H9 (cell line): ENCODE measurements at regions not wholly inside any gene's neighbourhood (a gene's known extent, or its start where the extent isn't known, plus 50 kb on each side); places are given as distances from the start of the nearest gene placed in this dataset.

Source experiments
- DNase-seq: peaks from one replicate; pipeline ENCODE4 v3.0.0-alpha.2; 2017
- H2AFZ ChIP-seq: one replicate; pipeline ENCODE4 v1.6.1; 2013; ENCODE audit warnings: mild to moderate bottlenecking, low read length, control low read depth, moderate library complexity
- H2AK5ac ChIP-seq: 2 replicates; pipeline ENCODE4 v1.6.1; 2013; ENCODE audit warnings: low read length, control low read depth, mixed read lengths; ENCODE audit not compliant: insufficient read length
- H2BK120ac ChIP-seq: one replicate; pipeline ENCODE4 v1.6.1; 2013; ENCODE audit warnings: low read depth, mild to moderate bottlenecking, low read length, control low read depth, inconsistent platforms; ENCODE audit not compliant: poor library complexity, severe bottlenecking
- H2BK12ac ChIP-seq: 2 replicates; pipeline ENCODE4 v1.6.1; 2013; ENCODE audit warnings: low read length, control low read depth, mixed read lengths, low read depth; ENCODE audit not compliant: insufficient read length
- H2BK15ac ChIP-seq: 2 replicates; pipeline ENCODE4 v1.6.1; 2013; ENCODE audit warnings: low read depth, low read length, control low read depth
- H2BK20ac ChIP-seq: one replicate; pipeline ENCODE4 v1.6.1; 2013; ENCODE audit warnings: low read depth, mild to moderate bottlenecking, low read length, control low read depth, inconsistent platforms; ENCODE audit not compliant: poor library complexity, severe bottlenecking
- H2BK5ac ChIP-seq: 2 replicates; pipeline ENCODE4 v1.6.1; 2013; ENCODE audit warnings: low read length, control low read depth, mixed read lengths; ENCODE audit not compliant: insufficient read length
- H3K14ac ChIP-seq: 2 replicates; pipeline ENCODE4 v1.6.1; 2013; ENCODE audit warnings: low read length, control low read depth; ENCODE audit not compliant: insufficient read depth
- H3K18ac ChIP-seq: 2 replicates; pipeline ENCODE4 v1.6.1; 2013; ENCODE audit warnings: low read depth, mild to moderate bottlenecking, mixed read lengths, low read length, control low read depth; ENCODE audit not compliant: insufficient read length
- H3K23ac ChIP-seq: 2 replicates; pipeline ENCODE4 v1.6.1; 2013; ENCODE audit warnings: low read length, control low read depth, mixed read lengths, low read depth; ENCODE audit not compliant: insufficient read length
- H3K23me2 ChIP-seq: 2 replicates; pipeline ENCODE4 v1.6.1; 2013; ENCODE audit warnings: low read depth, mild to moderate bottlenecking, mixed read lengths, low read length, control low read depth; ENCODE audit not compliant: insufficient read length, poor library complexity, severe bottlenecking
- H3K27ac ChIP-seq: 2 replicates; pipeline ENCODE4 v1.5.1; 2013; ENCODE audit warnings: low read length, control low read depth, mixed read lengths, low read depth; ENCODE audit not compliant: insufficient read length
- H3K27me3 ChIP-seq: 2 replicates; pipeline ENCODE4 v1.6.1; 2013; ENCODE audit warnings: low read length, control low read depth, inconsistent platforms; ENCODE audit not compliant: insufficient read depth
- H3K4ac ChIP-seq: 2 replicates; pipeline ENCODE4 v1.6.1; 2013; ENCODE audit warnings: low read depth, mild to moderate bottlenecking, control low read depth, inconsistent platforms, low read length, moderate library complexity
- H3K4me1 ChIP-seq: 2 replicates; pipeline ENCODE4 v1.6.1; 2013; ENCODE audit warnings: low read length, control low read depth, inconsistent platforms; ENCODE audit not compliant: insufficient read depth
- H3K4me2 ChIP-seq: 2 replicates; pipeline ENCODE4 v1.6.1; 2013; ENCODE audit warnings: low read length, control low read depth, mixed read lengths; ENCODE audit not compliant: insufficient read length, insufficient read depth
- H3K56ac ChIP-seq: 2 replicates; pipeline ENCODE4 v1.6.1; 2013; ENCODE audit warnings: low read depth, mild to moderate bottlenecking, mixed read lengths, low read length, control low read depth; ENCODE audit not compliant: insufficient read length
- H3K79me1 ChIP-seq: 2 replicates; pipeline ENCODE4 v1.6.1; 2013; ENCODE audit warnings: low read depth, mild to moderate bottlenecking, moderate library complexity, low read length, control low read depth, inconsistent platforms; ENCODE audit not compliant: insufficient read depth, poor library complexity, severe bottlenecking
- H3K79me2 ChIP-seq: 2 replicates; pipeline ENCODE4 v1.6.1; 2013; ENCODE audit warnings: low read length, control low read depth, inconsistent platforms; ENCODE audit not compliant: insufficient read depth
- H3K9ac ChIP-seq: 2 replicates; pipeline ENCODE4 v1.6.1; 2013; ENCODE audit warnings: low read length, control low read depth, mixed read lengths; ENCODE audit not compliant: insufficient read length; ENCODE audit errors: extremely low read depth
- H3K9me3 ChIP-seq: one replicate; pipeline ENCODE4 v1.6.1; 2013; ENCODE audit warnings: low read depth, low read length, inconsistent platforms; ENCODE audit not compliant: control insufficient read depth
- H3T11ph ChIP-seq: one replicate; pipeline ENCODE4 v1.6.1; 2013; ENCODE audit warnings: mild to moderate bottlenecking, low read length, control low read depth, inconsistent platforms
- H4K20me1 ChIP-seq: one replicate; pipeline ENCODE4 v1.6.1; 2013; ENCODE audit not compliant: control insufficient read depth, insufficient read length, insufficient read depth
- H4K5ac ChIP-seq: 2 replicates; pipeline ENCODE4 v1.6.1; 2013; ENCODE audit warnings: low read depth, mild to moderate bottlenecking, mixed read lengths, low read length, control low read depth; ENCODE audit not compliant: insufficient read length
- H4K8ac ChIP-seq: replicated peaks from 2 replicates; pipeline ENCODE4 v1.6.1; 2013; ENCODE audit warnings: low read length, control low read depth, mixed read lengths, low read depth; ENCODE audit not compliant: insufficient read length
- H4K91ac ChIP-seq: 2 replicates; pipeline ENCODE4 v1.6.1; 2013; ENCODE audit warnings: low read depth, mild to moderate bottlenecking, moderate library complexity, mixed read lengths, low read length, control low read depth; ENCODE audit not compliant: insufficient read length
- H3K27ac Mint-ChIP-seq, 3 experiments: 2 replicates in 2 of 3; 3 replicates in 1 of 3; pipeline ENCODE4 v1.8.0; 2020 to 2021; ENCODE audit warnings: mixed read lengths in 3 of 3, mild to moderate bottlenecking in 1 of 3, moderate library complexity in 1 of 3
- H3K27me3 Mint-ChIP-seq: 2 replicates; pipeline ENCODE4 v1.8.0; 2021; ENCODE audit warnings: low read depth, mild to moderate bottlenecking, moderate library complexity, mixed read lengths
- H3K36me3 Mint-ChIP-seq, 3 experiments: 2 replicates in 2 of 3; 3 replicates in 1 of 3; pipeline ENCODE4 v1.8.0; 2020 to 2021; ENCODE audit warnings: low read depth in 3 of 3, mixed read lengths in 3 of 3; ENCODE audit not compliant: insufficient read depth in 1 of 3
- H3K4me1 Mint-ChIP-seq, 2 experiments: 2 replicates each; pipeline ENCODE4 v1.8.0; 2020; ENCODE audit warnings: mixed read lengths in 2 of 2
- H3K4me3 Mint-ChIP-seq, 2 experiments: 2 replicates in 1 of 2; 3 replicates in 1 of 2; pipeline ENCODE4 v1.8.0; 2020 to 2021; ENCODE audit warnings: mild to moderate bottlenecking in 2 of 2, mixed read lengths in 2 of 2, moderate library complexity in 1 of 2
- H3K9me3 Mint-ChIP-seq, 2 experiments: 2 replicates in 1 of 2; 3 replicates in 1 of 2; pipeline ENCODE4 v1.8.0; 2020; ENCODE audit warnings: mild to moderate bottlenecking in 2 of 2, mixed read lengths in 2 of 2, moderate library complexity in 1 of 2
- CTCF ChIP-seq: fragments of 200-600 bp; sonication (generic); conservative IDR thresholded peaks from 3 replicates; pipeline ENCODE4 v1.8.0; 2021; ENCODE audit warnings: antibody characterized with exemption, mild to moderate bottlenecking
- whole genome bisulfite sequencing: extraction: QIAGEN DNeasy Blood & Tissue Kit; methylation state at CpG from one replicate; pipeline ENCODE4 v1.1.7; 2013; ENCODE audit warnings: missing lambda C conversion rate, low lambda C conversion rate, mixed read lengths; ENCODE audit not compliant: insufficient read length; ENCODE audit errors: extremely low coverage; 5-methylcytosine and 5-hydroxymethylcytosine counted together

- H4K8ac ChIP-seq, result no peak overlapping the region
- no peak for TF ChIP-seq CTCF
- H2BK5ac ChIP-seq, result no peak overlapping the region
- H3K23ac ChIP-seq, result no peak overlapping the region
- H3K14ac ChIP-seq, result no peak overlapping the region
- H3K23me2 ChIP-seq, result no peaks in the 10 kb centered on the region
- Mint-ChIP-seq H3K4me3 (no peak overlapping the region), H3K27ac (no peak overlapping the region; a peak in 1 of 7 replicates), H3K27me3 (no peaks in the 10 kb centered on the region), H3K9me3 (peaks cover 6 to 9% of the 10 kb centered on the region in 2 experiments; a peak in 4 of 5 replicates), H3K4me1 (no peaks in the 10 kb centered on the region), H3K36me3 (peaks cover 0 to 7% (median 7%) of the 10 kb centered on the region in 3 experiments; a peak in 5 of 7 replicates)
- no peak overlapping the region for H3T11ph ChIP-seq
- H2AK5ac ChIP-seq, result no peak overlapping the region
- H3K9ac ChIP-seq, result no peak overlapping the region
- no peak overlapping the region for H2BK120ac ChIP-seq
- no peak overlapping the region for H2BK20ac ChIP-seq
- no peaks in the 10 kb centered on the region for H4K20me1 ChIP-seq
- no peak overlapping the region for H2AFZ ChIP-seq
- no peaks in the 10 kb centered on the region for H3K27me3 ChIP-seq
- H4K5ac ChIP-seq, result no peak overlapping the region
- no peak for DNase-seq
- H3K9me3 ChIP-seq, result no peaks in the 10 kb centered on the region
- WGBS, result no CpG with 5 or more reads among the region's 2 CpGs
- no peak overlapping the region for H2BK12ac ChIP-seq
- no peaks in the 10 kb centered on the region for H3K79me2 ChIP-seq
- no peak overlapping the region for H4K91ac ChIP-seq
- no peak overlapping the region for H3K27ac ChIP-seq
- no peak overlapping the region for H3K4me2 ChIP-seq
- H3K18ac ChIP-seq, result no peak overlapping the region
- no peaks in the 10 kb centered on the region for H3K4me1 ChIP-seq
- no peak overlapping the region for H2BK15ac ChIP-seq
- no peaks in the 10 kb centered on the region for H3K79me1 ChIP-seq
- H3K56ac ChIP-seq, result no peak overlapping the region
- H3K4ac ChIP-seq, result no peak overlapping the region
These were observed 571.2 kb downstream of the RAB28 start for GRCh38 chr4:12912896-12913418.
